Colonic mucosa (tissue), 4 donors: ENCODE measurements at regions not wholly inside any gene's neighbourhood (a gene's known extent, or its start where the extent isn't known, plus 50 kb on each side); places are given as distances from the start of the nearest gene placed in this dataset.

ENCODE experiments used
- DNase-seq: peaks from one replicate; pipeline ENCODE4 v3.0.0-alpha.2; 2020
- H3K27ac ChIP-seq: fragments of 200-600 bp; one replicate; pipeline ENCODE4 v1.8.0; 2021
- H3K27me3 ChIP-seq: fragments of 200-600 bp; one replicate; pipeline ENCODE4 v1.8.0; 2021
- H3K36me3 ChIP-seq: fragments of 200-600 bp; one replicate; pipeline ENCODE4 v1.8.0; 2021
- H3K4me1 ChIP-seq: fragments of 200-600 bp; one replicate; pipeline ENCODE4 v1.8.0; 2021; ENCODE audit warnings: mild to moderate bottlenecking
- H3K4me3 ChIP-seq: fragments of 200-600 bp; one replicate; pipeline ENCODE4 v1.8.0; 2021
- H3K9ac ChIP-seq, 2 donors: one replicate each; pipeline ENCODE4 v1.7.0; 2013; ENCODE audit warnings: control low read depth in 2 of 2, low read depth in 2 of 2, low read length in 2 of 2
- H3K9me3 ChIP-seq: fragments of 200-600 bp; one replicate; pipeline ENCODE4 v1.8.0; 2021
- intact Hi-C: fragments of 100-400 bp; cut with DNase I; formaldehyde crosslinking; loops from one replicate; pipeline ENCODE4 v1.14.1; 2022
- TF ChIP-seq, protein P1 (sequence below): fragments of 200-600 bp; IDR thresholded peaks from one replicate; pipeline ENCODE4 v1.8.0; 2022; ENCODE audit warnings: antibody characterized with exemption, mild to moderate bottlenecking
- donor health status: healthy.
- donor health status: DM: no; HTN: no; CAD: no.
- donor health status: DM: no; HTN: no; CAD: no.

DNA sequence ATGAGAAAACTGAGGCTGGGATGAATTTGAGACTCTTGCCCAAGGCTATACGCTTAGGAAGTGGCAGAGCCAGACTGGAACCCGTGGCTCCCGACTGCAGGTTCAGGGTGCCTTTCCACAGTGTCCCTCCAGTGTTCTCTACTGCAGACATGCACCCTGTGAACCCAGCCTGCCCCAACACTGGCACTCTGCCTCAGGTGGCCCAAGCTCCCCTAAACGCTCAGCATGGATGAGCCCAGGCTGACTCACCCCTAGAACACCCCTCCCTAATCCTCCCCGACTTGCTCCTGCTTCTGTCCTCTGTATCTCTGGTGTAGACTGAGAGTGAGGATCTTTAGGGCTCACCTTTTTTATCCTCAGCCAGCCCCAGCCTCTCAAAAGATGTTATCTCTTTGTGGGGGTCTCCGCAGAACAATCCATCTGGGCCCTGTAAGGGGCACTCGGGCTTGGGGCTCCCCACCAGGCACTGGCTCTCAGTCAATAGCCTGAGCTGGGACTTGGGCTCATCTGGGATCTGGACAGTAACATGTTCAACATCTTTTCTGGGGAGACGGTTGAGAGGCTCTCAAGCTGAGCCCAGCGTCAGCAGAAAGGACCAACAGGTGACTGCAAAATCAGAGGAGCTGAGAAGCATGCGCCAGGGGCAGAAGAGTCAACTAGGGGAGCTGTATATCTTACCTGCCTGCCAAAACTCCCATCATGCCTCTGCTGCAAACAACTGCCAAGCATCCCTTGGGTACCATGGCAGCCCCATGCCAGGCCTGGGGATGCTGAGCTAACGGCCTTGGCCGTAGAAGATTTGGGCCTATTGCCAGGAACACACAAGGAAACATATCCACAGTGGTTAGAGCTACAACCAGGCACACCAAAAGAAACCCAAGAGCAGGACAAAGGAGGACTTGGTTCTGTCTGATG lies 176.2 kb downstream of the BUD13 start:
- no peaks in the 10 kb centered on the region for H3K9me3 ChIP-seq
- intact Hi-C loops, result no loop called here
- no peaks in the 10 kb centered on the region for H3K36me3 ChIP-seq
- no peak overlapping the region for H3K9ac ChIP-seq
- no peaks in the 10 kb centered on the region for H3K27me3 ChIP-seq
- H3K27ac ChIP-seq, result no peak overlapping the region
- H3K4me1 ChIP-seq, result no peaks in the 10 kb centered on the region
- DNase-seq, result no peak
- no peak overlapping the region for H3K4me3 ChIP-seq
- TF ChIP-seq, protein P1, sequence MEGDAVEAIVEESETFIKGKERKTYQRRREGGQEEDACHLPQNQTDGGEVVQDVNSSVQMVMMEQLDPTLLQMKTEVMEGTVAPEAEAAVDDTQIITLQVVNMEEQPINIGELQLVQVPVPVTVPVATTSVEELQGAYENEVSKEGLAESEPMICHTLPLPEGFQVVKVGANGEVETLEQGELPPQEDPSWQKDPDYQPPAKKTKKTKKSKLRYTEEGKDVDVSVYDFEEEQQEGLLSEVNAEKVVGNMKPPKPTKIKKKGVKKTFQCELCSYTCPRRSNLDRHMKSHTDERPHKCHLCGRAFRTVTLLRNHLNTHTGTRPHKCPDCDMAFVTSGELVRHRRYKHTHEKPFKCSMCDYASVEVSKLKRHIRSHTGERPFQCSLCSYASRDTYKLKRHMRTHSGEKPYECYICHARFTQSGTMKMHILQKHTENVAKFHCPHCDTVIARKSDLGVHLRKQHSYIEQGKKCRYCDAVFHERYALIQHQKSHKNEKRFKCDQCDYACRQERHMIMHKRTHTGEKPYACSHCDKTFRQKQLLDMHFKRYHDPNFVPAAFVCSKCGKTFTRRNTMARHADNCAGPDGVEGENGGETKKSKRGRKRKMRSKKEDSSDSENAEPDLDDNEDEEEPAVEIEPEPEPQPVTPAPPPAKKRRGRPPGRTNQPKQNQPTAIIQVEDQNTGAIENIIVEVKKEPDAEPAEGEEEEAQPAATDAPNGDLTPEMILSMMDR, result no peak

DNA sequence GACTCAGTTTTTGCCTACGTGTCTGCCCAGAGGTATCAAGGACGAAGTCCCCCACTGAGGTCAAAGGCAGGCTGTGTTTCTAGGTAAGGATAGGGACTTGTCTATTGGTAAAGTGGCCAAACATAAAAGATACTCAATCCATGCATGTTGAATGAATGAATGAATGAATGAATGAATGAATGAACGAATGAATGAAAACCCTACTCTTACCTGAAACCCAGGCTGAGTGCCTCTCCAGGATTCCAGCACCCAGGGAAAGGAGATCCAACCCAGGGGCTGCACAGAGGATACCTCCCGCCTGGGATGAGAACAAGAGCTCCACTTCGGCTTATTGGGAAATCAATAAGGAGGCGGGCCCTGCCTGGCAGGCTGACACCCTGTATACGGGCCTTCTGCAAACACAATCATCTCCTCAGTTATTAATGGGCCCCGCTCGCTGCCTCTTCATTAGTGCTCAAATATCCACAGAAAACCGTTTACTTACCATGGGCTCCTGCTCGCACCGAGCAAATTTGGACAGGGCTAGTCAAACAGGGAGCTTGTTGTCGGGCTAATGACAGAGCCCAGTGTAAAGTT lies 177.4 kb downstream of the BUD13 start:
- no peak overlapping the region for H3K9ac ChIP-seq
- intact Hi-C loops, result no loop called here
- no peak overlapping the region for H3K27ac ChIP-seq
- TF ChIP-seq, protein P1, result no peak
- no peak for DNase-seq
- no peaks in the 10 kb centered on the region for H3K4me1 ChIP-seq
- no peaks in the 10 kb centered on the region for H3K9me3 ChIP-seq
- no peaks in the 10 kb centered on the region for H3K27me3 ChIP-seq
- H3K4me3 ChIP-seq, result no peak overlapping the region
- H3K36me3 ChIP-seq, result no peaks in the 10 kb centered on the region

- TF ChIP-seq, protein P1, result no peak
- Histone ChIP-seq H3K27ac (no peak overlapping the region), H3K9ac (no peak overlapping the region), H3K4me1 (no peaks in the 10 kb centered on the region), H3K9me3 (no peaks in the 10 kb centered on the region), H3K27me3 (no peaks in the 10 kb centered on the region), H3K36me3 (no peaks in the 10 kb centered on the region), H3K4me3 (no peak overlapping the region)
- intact Hi-C loops, result no loop called here
- DNase-seq, result no peak
Measured at GRCh38 chr11:116590844-116591570, 181.8 kb downstream of the BUD13 start.

- intact Hi-C loops, result no loop called here
- Histone ChIP-seq H3K4me3 (no peak overlapping the region), H3K27ac (no peak overlapping the region), H3K4me1 (no peaks in the 10 kb centered on the region), H3K27me3 (no peaks in the 10 kb centered on the region), H3K9ac (no peak overlapping the region), H3K9me3 (no peaks in the 10 kb centered on the region), H3K36me3 (no peaks in the 10 kb centered on the region)
- TF ChIP-seq, protein P1, result no peak
- DNase-seq, result no peak
Measured at GRCh38 chr11:116589402-116589801, 183.4 kb downstream of the BUD13 start.

GRCh38 chr11:116586392-116586791 lies 186.4 kb downstream of the BUD13 start:
- Histone ChIP-seq H3K27ac (no peak overlapping the region), H3K4me3 (no peak overlapping the region), H3K4me1 (no peaks in the 10 kb centered on the region), H3K27me3 (peaks cover 8% of the 10 kb centered on the region), H3K9me3 (no peaks in the 10 kb centered on the region), H3K9ac (no peak overlapping the region), H3K36me3 (no peaks in the 10 kb centered on the region)
- DNase-seq, result no peak
- TF ChIP-seq, protein P1, result no peak
- intact Hi-C loops, result no loop called here
